ENCODE measurements at regions not wholly inside any gene's neighbourhood (a gene's known extent, or its start where the extent isn't known, plus 50 kb on each side); places are given as distances from the start of the nearest gene placed in this dataset.
"Not testable (repeated sequence)": the region's sequence is repeated elsewhere in the genome, so short reads cannot be mapped to it uniquely, and the experiment has no call there.

GRCh38 chr2:132012046-132012445 is 149.7 kb downstream of the ANKRD30BL start:
- TF ChIP-seq, protein P1, sequence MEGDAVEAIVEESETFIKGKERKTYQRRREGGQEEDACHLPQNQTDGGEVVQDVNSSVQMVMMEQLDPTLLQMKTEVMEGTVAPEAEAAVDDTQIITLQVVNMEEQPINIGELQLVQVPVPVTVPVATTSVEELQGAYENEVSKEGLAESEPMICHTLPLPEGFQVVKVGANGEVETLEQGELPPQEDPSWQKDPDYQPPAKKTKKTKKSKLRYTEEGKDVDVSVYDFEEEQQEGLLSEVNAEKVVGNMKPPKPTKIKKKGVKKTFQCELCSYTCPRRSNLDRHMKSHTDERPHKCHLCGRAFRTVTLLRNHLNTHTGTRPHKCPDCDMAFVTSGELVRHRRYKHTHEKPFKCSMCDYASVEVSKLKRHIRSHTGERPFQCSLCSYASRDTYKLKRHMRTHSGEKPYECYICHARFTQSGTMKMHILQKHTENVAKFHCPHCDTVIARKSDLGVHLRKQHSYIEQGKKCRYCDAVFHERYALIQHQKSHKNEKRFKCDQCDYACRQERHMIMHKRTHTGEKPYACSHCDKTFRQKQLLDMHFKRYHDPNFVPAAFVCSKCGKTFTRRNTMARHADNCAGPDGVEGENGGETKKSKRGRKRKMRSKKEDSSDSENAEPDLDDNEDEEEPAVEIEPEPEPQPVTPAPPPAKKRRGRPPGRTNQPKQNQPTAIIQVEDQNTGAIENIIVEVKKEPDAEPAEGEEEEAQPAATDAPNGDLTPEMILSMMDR (IDR thresholded peaks at IDR 0.05 in 4 of 5, conservative IDR thresholded peaks at IDR 0.05 in 1 of 5) = not testable (repeated sequence)
- TF ChIP-seq POLR2A (IDR thresholded peaks at IDR 0.05) = not testable (repeated sequence)

All from gastrocnemius medialis (tissue), 4 donors.